Peyer's patch (tissue), 4 donors: ENCODE measurements at regions not wholly inside any gene's neighbourhood (a gene's known extent, or its start where the extent isn't known, plus 50 kb on each side); places are given as distances from the start of the nearest gene placed in this dataset.

Experiments used
- POLR2A ChIP-seq, 2 donors: fragments of 450-650 bp; IDR thresholded peaks; one replicate each; pipeline ENCODE4 v1.5.1; 2017; ENCODE audit warnings: antibody characterized with exemption in 2 of 2, mild to moderate bottlenecking in 2 of 2, moderate library complexity in 2 of 2
- TF ChIP-seq, protein P1 (sequence below), 6 experiments: fragments of 450-650 bp in 4 of 6; fragments of 200-600 bp in 2 of 6; sonication (generic) in 1 of 6; IDR thresholded peaks; one replicate each; pipeline ENCODE4 v1.5.1; 2017 to 2019; ENCODE audit warnings: antibody characterized with exemption in 6 of 6, mild to moderate bottlenecking in 3 of 6, moderate library complexity in 1 of 6

DNA sequence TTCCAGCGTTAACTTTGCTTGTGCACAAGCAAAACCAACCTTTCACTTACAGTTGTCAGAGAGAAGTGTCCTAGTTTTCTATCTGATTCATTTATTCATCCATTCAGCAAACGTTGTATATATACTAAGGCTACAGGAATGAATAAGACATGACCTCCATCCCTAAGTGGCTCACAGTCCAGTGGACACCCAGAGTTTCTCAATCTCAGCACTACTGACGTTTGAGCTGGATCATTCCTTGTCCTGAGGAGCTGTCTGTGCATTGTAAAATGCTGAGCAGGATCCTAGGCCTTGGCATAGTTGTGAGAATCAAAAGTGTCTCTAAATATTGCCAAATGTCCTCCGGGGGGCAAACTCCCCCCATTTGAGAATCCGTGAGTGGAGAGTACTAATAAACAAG is 166.7 kb upstream of the PRKCQ start:
- TF ChIP-seq POLR2A (IDR thresholded peaks at IDR 0.05): no peak
- TF ChIP-seq, protein P1, sequence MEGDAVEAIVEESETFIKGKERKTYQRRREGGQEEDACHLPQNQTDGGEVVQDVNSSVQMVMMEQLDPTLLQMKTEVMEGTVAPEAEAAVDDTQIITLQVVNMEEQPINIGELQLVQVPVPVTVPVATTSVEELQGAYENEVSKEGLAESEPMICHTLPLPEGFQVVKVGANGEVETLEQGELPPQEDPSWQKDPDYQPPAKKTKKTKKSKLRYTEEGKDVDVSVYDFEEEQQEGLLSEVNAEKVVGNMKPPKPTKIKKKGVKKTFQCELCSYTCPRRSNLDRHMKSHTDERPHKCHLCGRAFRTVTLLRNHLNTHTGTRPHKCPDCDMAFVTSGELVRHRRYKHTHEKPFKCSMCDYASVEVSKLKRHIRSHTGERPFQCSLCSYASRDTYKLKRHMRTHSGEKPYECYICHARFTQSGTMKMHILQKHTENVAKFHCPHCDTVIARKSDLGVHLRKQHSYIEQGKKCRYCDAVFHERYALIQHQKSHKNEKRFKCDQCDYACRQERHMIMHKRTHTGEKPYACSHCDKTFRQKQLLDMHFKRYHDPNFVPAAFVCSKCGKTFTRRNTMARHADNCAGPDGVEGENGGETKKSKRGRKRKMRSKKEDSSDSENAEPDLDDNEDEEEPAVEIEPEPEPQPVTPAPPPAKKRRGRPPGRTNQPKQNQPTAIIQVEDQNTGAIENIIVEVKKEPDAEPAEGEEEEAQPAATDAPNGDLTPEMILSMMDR (IDR thresholded peaks at IDR 0.05): no peak
